SK-N-SH (cell line): ENCODE measurements at regions not wholly inside any gene's neighbourhood (a gene's known extent, or its start where the extent isn't known, plus 50 kb on each side); places are given as distances from the start of the nearest gene placed in this dataset.

Experiments
- CTCF ChIA-PET: fragments of 300-600, 350-600 bp; formaldehyde crosslinking; extraction: SDS; loops from one replicate; lab custom pipeline; 2021; lab: Yijun Ruan, JAX
- POLR2A ChIA-PET: fragments of 350-600 bp; sonication (Branson Sonifier 250); formaldehyde crosslinking; extraction: SDS; loops from one replicate; lab custom pipeline; 2020; ENCODE audit warnings: antibody characterized with exemption, inconsistent platforms; lab: Yijun Ruan, JAX
- DNase-seq: peaks from one replicate; pipeline ENCODE4 v3.0.0; 2012
- H2AFZ ChIP-seq: fragments of 200-600 bp; sonication (generic); 2 replicates; pipeline ENCODE4 v1.8.1; 2016; ENCODE audit warnings: antibody characterized with exemption, mild to moderate bottlenecking, low read depth
- H3F3A ChIP-seq: fragments of 200-600 bp; sonication (generic); replicated peaks from 2 replicates; pipeline ENCODE3; 2016; ENCODE audit warnings: antibody characterized with exemption, mild to moderate bottlenecking; ENCODE audit not compliant: insufficient read depth
- H3K27ac ChIP-seq, 2 experiments: fragments of 200-500 bp in 1 of 2; fragments of 200-600 bp in 1 of 2; sonication (Bioruptor generic) in 1 of 2; sonication (generic), shearing (Covaris generic) in 1 of 2; 2 replicates each; pipeline versions ENCODE4 v1.5.1 to v1.6.1; 2014 to 2016; ENCODE audit warnings: low read depth in 2 of 2, inconsistent platforms in 1 of 2, low read length in 1 of 2, mild to moderate bottlenecking in 1 of 2, mixed read lengths in 1 of 2
- H3K27me3 ChIP-seq: fragments of 200-600 bp; sonication (generic), shearing (Covaris generic); 2 replicates; pipeline ENCODE4 v1.6.1; 2016; ENCODE audit warnings: mixed run types; ENCODE audit not compliant: insufficient read depth
- H3K36me3 ChIP-seq, 2 experiments: fragments of 200-500 bp in 1 of 2; fragments of 200-600 bp in 1 of 2; sonication (Bioruptor generic) in 1 of 2; sonication (generic) in 1 of 2; replicated peaks in 1 of 2; 2 replicates each; pipeline versions ENCODE3 to v1.5.1; 2014 to 2016; ENCODE audit warnings: low read length in 1 of 2, mild to moderate bottlenecking in 1 of 2; ENCODE audit not compliant: insufficient read depth in 2 of 2, control insufficient read depth in 1 of 2
- H3K4me1 ChIP-seq, 2 experiments: fragments of 200-500 bp in 1 of 2; fragments of 200-600 bp in 1 of 2; sonication (Bioruptor generic) in 1 of 2; sonication (generic), shearing (Covaris generic) in 1 of 2; 2 replicates each; pipeline versions ENCODE4 v1.5.1 to v1.6.1; 2014 to 2016; ENCODE audit warnings: low read depth in 1 of 2, low read length in 1 of 2, mixed run types in 1 of 2; ENCODE audit not compliant: insufficient read depth in 2 of 2, control insufficient read depth in 1 of 2
- H3K4me2 ChIP-seq: fragments of 200-600 bp; sonication (generic), shearing (Covaris generic); 2 replicates; pipeline ENCODE4 v1.6.1; 2017; ENCODE audit warnings: mixed run types
- H3K4me3 ChIP-seq, 2 experiments: fragments of 200-500 bp in 1 of 2; fragments of 200-600 bp in 1 of 2; sonication (Bioruptor generic) in 1 of 2; sonication (generic), shearing (Covaris generic) in 1 of 2; 2 replicates each; pipeline versions ENCODE4 v1.5.1 to v1.8.1; 2014 to 2016; ENCODE audit warnings: low read depth in 2 of 2, inconsistent platforms in 1 of 2, low read length in 1 of 2, mild to moderate bottlenecking in 1 of 2, mixed read lengths in 1 of 2, moderate library complexity in 1 of 2
- H3K79me2 ChIP-seq: fragments of 200-600 bp; sonication (generic); 2 replicates; pipeline ENCODE4 v1.8.1; 2017; ENCODE audit warnings: mild to moderate bottlenecking; ENCODE audit not compliant: insufficient read depth
- H3K9ac ChIP-seq: fragments of 200-600 bp; sonication (generic); 2 replicates; pipeline ENCODE4 v1.6.1; 2017; ENCODE audit warnings: mixed run types
- H3K9me2 ChIP-seq: fragments of 200-600 bp; sonication (generic); 2 replicates; pipeline ENCODE4 v1.6.1; 2017; ENCODE audit warnings: mixed run types
- H3K9me3 ChIP-seq: fragments of 200-600 bp; sonication (generic); 2 replicates; pipeline ENCODE4 v1.6.1; 2017; ENCODE audit warnings: mixed run types, mild to moderate bottlenecking, moderate library complexity
- H4K20me1 ChIP-seq: fragments of 200-600 bp; sonication (generic); 2 replicates; pipeline ENCODE4 v1.6.1; 2017; ENCODE audit warnings: mild to moderate bottlenecking, mixed run types; ENCODE audit not compliant: insufficient read depth
- CHD2 ChIP-seq: fragments of 150-350 bp; IDR thresholded peaks from 2 replicates; pipeline ENCODE4 v1.6.1; 2018; ENCODE audit warnings: low read length; ENCODE audit not compliant: partially characterized antibody
- ELF1 ChIP-seq: IDR thresholded peaks from 2 replicates; pipeline ENCODE4 v1.4.0; 2012
- EP300 ChIP-seq, 2 experiments: IDR thresholded peaks; 2 replicates each; pipeline versions ENCODE4 v1.4.0 to v1.6.1; 2012; ENCODE audit warnings: borderline replicate concordance in 1 of 2, low read depth in 1 of 2, low read length in 1 of 2
- EZH2phosphoT487 ChIP-seq: fragments of 200-600 bp; sonication (generic); IDR thresholded peaks from 2 replicates; pipeline ENCODE4 v1.6.1; 2017; ENCODE audit warnings: low read depth, mixed run types, mild to moderate bottlenecking, antibody characterized with exemption, moderate library complexity, borderline replicate concordance
- FOXJ3 ChIP-seq: sonication (generic); formaldehyde crosslinking; IDR thresholded peaks from 2 replicates; pipeline ENCODE4 v1.5.1; 2020; ENCODE audit warnings: mild to moderate bottlenecking, missing genetic modification reagents
- GATA2 ChIP-seq: sonication (generic); formaldehyde crosslinking; IDR thresholded peaks from 2 replicates; pipeline ENCODE4 v1.5.0; 2020; ENCODE audit warnings: mild to moderate bottlenecking, missing genetic modification reagents
- IRF3 ChIP-seq: fragments of 150-350 bp; IDR thresholded peaks from 2 replicates; pipeline ENCODE4 v1.6.1; 2016; ENCODE audit warnings: mild to moderate bottlenecking, low read depth, low read length
- MXI1 ChIP-seq: IDR thresholded peaks from 2 replicates; pipeline ENCODE4 v1.6.1; 2012; ENCODE audit warnings: mild to moderate bottlenecking, low read depth, low read length, improper control_type of control experiment
- SIN3A ChIP-seq: IDR thresholded peaks from 2 replicates; pipeline ENCODE4 v1.6.1; 2012; ENCODE audit warnings: low read depth, mild to moderate bottlenecking, low read length, moderate library complexity, borderline replicate concordance
- USF2 ChIP-seq: fragments of 150-350 bp; IDR thresholded peaks from 2 replicates; pipeline ENCODE4 v1.6.1; 2017; ENCODE audit warnings: antibody characterized with exemption, low read length, low read depth, borderline replicate concordance
- YY1 ChIP-seq: IDR thresholded peaks from 2 replicates; pipeline ENCODE4 v1.4.0; 2012; ENCODE audit warnings: low read depth, mild to moderate bottlenecking
- WGBS: methylation state at CpG from one replicate; pipeline ENCODE4 v1.1.6; 2017; ENCODE audit warnings: low lambda C conversion rate; 5-methylcytosine and 5-hydroxymethylcytosine counted together
- TF ChIP-seq, protein P1 (sequence below): IDR thresholded peaks from 2 replicates; pipeline ENCODE4 v1.4.0; 2012; ENCODE audit warnings: low read depth, borderline replicate concordance

DNA sequence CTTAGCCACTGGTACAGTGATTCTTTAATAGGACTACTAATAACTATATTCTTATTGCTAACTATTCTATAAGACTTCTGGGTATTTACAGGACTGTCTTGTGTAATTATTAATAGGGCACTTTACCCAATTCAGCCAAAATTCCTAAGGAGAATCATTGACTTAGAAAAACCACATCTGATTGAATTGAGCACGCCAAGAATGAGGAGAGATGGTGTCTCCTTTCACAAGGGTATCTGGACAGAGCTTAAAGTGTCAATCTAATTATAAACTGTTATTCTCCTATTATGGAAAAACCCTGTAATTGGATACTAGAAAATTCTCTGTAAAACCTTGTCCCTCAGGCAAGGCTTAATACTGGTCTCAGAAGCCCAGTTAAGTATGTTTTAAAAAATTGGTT is 111.1 kb upstream of the TLL1 start:
- ChIA-PET CTCF (no interaction called here), POLR2A (no interaction called here)
- H3K27me3 ChIP-seq: no peaks in the 10 kb centered on the region
- no peak overlapping the region for H3K4me3 ChIP-seq
- no peaks in the 10 kb centered on the region for H3K9me3 ChIP-seq
- no peaks in the 10 kb centered on the region for H3K9me2 ChIP-seq
- no peak overlapping the region for H3K27ac ChIP-seq
- no peak for DNase-seq
- no peaks in the 10 kb centered on the region for H4K20me1 ChIP-seq
- H3K9ac ChIP-seq: no peak overlapping the region
- WGBS: 0% methylated on average over 1 of the region's 1 CpG
- no peaks in the 10 kb centered on the region for H3F3A ChIP-seq
- H3K4me2 ChIP-seq: no peak overlapping the region
- no peak for TF ChIP-seq EP300 (IDR thresholded peaks at IDR 0.05; ENCODE audit: borderline replicate concordance in 1 of 2, low read depth in 1 of 2, low read length in 1 of 2)
- TF ChIP-seq SIN3A: no peak
- TF ChIP-seq CHD2: no peak
- no peak for TF ChIP-seq EZH2phosphoT487
- TF ChIP-seq MXI1: no peak
- no peak for TF ChIP-seq USF2
- TF ChIP-seq ELF1: no peak
- TF ChIP-seq, protein P1, sequence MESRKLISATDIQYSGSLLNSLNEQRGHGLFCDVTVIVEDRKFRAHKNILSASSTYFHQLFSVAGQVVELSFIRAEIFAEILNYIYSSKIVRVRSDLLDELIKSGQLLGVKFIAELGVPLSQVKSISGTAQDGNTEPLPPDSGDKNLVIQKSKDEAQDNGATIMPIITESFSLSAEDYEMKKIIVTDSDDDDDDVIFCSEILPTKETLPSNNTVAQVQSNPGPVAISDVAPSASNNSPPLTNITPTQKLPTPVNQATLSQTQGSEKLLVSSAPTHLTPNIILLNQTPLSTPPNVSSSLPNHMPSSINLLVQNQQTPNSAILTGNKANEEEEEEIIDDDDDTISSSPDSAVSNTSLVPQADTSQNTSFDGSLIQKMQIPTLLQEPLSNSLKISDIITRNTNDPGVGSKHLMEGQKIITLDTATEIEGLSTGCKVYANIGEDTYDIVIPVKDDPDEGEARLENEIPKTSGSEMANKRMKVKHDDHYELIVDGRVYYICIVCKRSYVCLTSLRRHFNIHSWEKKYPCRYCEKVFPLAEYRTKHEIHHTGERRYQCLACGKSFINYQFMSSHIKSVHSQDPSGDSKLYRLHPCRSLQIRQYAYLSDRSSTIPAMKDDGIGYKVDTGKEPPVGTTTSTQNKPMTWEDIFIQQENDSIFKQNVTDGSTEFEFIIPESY: no peak
- no peak for TF ChIP-seq GATA2 (CRISPR knock-in tag)
- no peak for TF ChIP-seq YY1
- no peak for TF ChIP-seq IRF3
- H3K36me3 ChIP-seq: no peaks in the 10 kb centered on the region
- H2AFZ ChIP-seq: no peak overlapping the region
- H3K4me1 ChIP-seq: no peaks in the 10 kb centered on the region; a peak in 2 of 4 replicates
- H3K79me2 ChIP-seq: no peaks in the 10 kb centered on the region

DNA sequence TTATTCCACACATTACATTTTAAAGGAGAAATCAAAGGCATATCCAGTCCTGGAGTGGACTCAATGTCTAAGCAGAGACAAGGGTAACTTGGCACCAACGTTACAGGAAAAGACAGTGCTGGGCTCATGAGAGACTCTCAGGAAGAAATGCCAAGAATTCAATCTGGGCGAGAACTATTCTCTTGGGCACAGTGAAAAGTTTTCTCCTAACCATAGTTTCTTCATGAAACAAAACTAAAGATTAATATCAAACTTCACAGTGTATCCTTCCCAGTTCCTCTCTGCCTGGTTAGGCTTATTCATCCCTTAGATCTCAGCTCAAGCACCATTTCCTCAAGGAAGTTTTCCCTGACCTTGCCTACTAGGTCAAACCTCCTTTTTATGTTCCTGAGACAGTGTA is 109.4 kb upstream of the TLL1 start:
- no peak for DNase-seq
- ChIA-PET CTCF (no interaction called here), POLR2A (no interaction called here)
- Histone ChIP-seq H3K4me3 (no peak overlapping the region), H3K36me3 (no peaks in the 10 kb centered on the region), H3K27ac (no peak overlapping the region), H3K79me2 (no peaks in the 10 kb centered on the region), H3F3A (no peaks in the 10 kb centered on the region), H3K4me2 (no peak overlapping the region), H3K4me1 (no peaks in the 10 kb centered on the region; a peak in 1 of 4 replicates), H3K27me3 (no peaks in the 10 kb centered on the region), H2AFZ (no peak overlapping the region), H3K9me3 (no peaks in the 10 kb centered on the region), H4K20me1 (no peaks in the 10 kb centered on the region), H3K9ac (no peak overlapping the region), H3K9me2 (no peaks in the 10 kb centered on the region)
- no peak for TF ChIP-seq FOXJ3
- TF ChIP-seq CHD2: no peak
- TF ChIP-seq EP300 (IDR thresholded peaks at IDR 0.05; ENCODE audit: borderline replicate concordance in 1 of 2, low read depth in 1 of 2, low read length in 1 of 2): no peak
- 0% methylated on average over 2 of the region's 2 CpGs for WGBS
